ENCODE measurements at regions not wholly inside any gene's neighbourhood (a gene's known extent, or its start where the extent isn't known, plus 50 kb on each side); places are given as distances from the start of the nearest gene placed in this dataset.

DNA sequence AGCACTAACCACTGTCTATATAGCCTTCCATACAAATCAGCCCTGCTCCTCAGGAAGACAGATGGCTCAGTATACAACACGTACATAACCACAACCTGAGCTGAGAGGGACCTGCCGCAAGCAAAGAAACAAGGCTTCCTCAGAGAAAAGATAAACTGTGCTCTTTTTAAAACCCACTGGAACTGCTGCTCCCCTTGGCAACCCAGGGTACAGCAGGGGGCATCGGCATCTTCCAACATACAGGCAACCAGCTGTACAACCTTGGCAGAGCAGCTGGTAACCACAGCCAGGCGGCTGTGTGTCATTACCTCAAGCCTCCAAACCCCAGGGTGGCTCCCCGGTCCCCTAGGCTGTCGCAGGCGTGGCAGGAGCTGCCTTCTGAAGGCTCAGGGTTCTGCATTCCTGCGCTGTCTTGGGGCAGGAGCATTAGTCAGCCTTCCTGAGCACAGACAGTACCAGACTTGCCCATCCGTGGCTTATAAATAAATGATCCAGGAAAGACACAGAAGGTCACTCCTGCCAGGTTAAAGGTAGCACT is 249.5 kb downstream of the ADGRG6 start:
- no peak for DNase-seq (ENCODE audit: low spot score)
- intact Hi-C loops (cut with DNase I) = no loop called here

DNA sequence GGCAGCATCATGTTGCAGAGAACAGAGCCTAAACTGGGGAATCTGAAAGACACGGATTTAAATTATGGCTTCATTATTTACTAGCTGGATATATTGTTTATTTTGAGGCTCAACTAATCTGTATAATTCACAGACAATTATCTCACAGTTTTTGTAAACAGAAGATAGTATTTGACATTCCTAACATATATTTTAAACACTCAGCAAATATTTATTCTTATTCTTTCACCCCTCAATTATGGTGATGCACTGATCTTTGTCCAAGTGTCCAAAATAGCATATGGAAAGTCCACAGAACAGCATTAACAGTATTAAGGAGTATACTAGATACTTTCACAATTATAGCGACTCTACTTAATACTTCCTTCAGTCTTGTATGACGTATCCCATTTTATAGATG is 257.0 kb downstream of the ADGRG6 start:
- intact Hi-C loops (cut with DNase I) = no loop called here
- DNase-seq (ENCODE audit: low spot score) = no peak

DNA sequence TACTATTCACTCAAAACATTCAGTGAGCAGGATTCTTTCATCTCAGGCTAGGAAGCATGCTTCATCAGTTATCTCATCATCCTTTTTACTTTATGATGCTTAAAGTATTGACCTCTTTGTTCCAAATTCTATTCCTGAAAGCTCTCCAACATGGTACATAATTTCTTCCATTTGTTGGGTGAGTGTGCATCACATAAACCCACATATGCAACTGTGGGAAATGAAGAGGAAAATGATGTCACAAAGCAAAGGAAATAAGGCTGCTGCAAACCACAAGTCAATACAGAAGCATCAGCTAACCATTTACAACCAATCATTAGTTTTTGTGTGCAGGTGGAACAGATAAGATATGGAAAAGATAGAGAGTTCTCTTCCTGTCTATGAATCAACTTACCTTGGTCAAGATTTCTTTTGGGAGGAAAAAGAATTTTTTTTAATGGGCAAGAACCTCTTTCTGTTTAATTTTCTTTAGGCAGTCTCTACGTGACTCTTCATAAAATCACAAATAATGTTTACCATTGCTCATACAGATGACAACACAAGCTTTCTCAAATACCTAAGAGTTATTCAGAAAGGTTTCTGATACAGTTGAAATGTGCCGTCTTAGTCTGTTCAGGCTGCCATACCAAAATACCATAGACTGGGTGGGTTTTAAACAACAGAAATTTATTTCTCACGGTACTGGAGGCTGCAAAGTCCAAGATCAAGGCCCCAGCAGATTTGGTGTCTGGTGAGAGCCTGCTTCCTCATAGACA is 259.9 kb downstream of the ADGRG6 start:
- intact Hi-C loops (cut with DNase I) = no loop called here
- DNase-seq (ENCODE audit: low spot score) = no peak

DNA sequence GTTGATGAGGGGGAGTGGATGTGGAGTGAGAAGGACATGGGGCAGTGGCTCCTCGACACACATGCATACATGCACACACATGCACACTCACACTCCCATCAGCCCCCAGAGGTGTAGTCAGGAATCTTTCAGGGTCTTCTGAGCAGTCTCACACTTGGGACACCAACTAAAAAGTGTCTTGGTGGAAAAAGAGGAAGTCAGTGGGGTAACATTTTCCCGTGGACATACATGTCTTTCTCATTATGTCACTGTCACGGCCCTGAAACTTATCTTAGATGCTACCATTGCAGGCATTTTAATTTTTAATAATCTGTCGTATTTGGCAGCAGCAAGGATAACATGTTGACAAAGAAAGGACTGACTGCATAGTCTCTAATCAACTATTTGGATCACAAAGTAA is 261.1 kb downstream of the ADGRG6 start:
- intact Hi-C loops (cut with DNase I) = no loop called here
- DNase-seq (ENCODE audit: low spot score) = no peak

DNA sequence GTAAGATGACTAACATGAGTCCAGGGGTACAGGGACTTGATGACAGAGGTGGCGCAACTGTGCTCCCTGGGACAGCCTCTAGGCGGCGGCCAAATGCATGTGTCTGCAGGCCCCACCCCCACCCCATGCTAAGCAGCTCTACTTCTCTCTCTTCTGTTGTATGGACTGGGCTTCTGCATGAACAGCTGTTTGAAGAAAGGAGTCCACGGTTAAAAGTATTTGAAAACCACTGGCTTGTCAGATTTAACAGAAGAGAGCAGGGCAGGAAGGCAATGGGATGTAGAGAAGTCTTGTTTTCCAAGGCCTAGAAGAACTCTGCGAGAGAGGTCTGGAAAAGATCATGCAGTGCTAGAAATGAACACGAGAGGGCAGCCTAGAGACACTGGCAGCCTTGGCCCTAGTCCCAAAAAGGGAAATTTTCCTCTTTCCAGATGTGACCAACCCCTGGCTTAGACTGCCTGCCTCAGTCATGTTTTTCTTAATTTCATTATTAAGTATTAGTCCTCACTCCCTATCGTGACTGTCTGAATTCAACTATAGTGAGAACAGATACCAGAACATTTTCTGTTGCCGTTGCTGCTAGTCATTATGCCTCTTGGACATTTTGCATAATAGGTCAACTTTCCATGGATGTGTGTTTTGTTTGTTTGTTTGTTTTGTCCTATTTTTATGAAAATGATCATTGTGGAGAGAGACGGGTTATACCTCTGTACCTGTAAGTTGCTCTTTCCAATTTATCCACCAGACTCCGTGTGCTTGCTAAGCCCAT is 265.0 kb downstream of the ADGRG6 start:
- intact Hi-C loops (cut with DNase I) = no loop called here
- DNase-seq (ENCODE audit: low spot score) = no peak

DNA sequence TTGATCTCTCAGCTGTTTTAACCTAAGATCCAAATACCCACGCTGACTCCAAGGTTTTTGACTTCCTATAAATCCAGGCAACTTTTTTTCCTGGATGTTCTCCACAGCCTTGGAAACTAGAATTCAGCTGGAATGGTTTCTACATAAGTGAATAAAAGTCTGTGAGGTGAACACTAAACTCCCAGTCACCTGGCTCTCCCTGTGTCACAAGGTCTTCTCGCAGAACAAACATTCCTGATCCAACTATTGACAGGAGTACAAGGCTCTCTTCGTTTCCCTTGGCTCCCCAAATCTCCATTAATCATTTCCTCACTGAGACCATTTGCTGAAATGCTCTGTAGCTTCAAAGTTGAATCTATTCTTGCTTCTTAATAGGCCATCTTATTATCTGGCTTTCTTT is 265.7 kb downstream of the ADGRG6 start:
- DNase-seq (ENCODE audit: low spot score) = no peak
- intact Hi-C loops (cut with DNase I) = no loop called here

DNA sequence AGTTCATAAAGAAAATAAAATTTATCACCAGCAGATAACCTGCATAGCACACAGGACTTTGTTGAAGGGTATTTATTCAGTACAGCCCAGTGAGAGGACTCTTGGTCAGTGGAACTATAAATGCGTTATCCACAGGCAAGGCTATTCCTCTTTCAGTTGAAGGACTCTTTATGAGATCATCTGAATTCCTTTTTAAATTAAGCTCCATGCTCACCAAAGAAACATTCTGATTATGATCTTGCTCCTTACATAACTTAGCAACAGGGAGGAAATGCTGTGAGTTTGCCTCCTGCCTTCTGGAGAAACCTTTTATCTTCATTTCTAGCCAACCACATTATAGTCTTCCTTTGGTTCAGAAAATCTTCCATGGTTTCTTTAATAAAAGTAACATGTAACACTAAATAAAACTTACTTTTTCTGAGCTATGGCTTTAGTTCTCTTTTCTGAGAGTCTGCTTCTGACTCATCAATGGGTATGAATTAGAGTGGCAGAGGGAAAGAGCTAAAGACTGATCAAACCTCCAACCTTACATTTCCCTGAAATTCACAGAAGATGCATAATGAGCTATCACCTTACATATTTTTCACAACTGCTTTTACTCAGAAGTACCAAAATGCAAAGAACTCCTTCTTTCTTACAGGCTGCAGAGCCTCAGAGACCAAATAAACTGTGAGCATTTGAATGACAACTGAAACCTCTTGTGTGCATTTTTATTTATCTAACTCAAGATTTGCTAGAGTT is 267.2 kb downstream of the ADGRG6 start:
- intact Hi-C loops (cut with DNase I) = no loop called here
- DNase-seq (ENCODE audit: low spot score) = no peak

DNA sequence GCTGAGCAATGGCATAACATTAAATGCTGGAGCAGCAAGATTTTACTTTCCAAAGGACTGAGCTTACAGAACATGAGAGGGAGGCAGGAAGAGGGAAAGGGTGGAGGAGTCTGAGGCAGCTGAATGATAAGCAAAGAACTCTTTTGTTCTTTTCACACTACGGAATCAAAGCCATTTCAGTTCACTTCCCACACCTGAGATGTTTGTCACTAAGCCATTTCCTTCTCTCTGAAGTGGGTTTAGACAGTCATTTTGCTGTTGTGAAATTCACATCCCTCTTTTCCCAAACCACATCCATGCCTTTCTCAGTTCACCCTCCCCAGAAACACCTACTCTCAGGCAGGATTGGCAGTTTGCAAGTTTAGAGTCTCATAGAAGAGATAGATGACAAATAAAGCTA is 267.9 kb downstream of the ADGRG6 start:
- intact Hi-C loops (cut with DNase I) = no loop called here

DNA sequence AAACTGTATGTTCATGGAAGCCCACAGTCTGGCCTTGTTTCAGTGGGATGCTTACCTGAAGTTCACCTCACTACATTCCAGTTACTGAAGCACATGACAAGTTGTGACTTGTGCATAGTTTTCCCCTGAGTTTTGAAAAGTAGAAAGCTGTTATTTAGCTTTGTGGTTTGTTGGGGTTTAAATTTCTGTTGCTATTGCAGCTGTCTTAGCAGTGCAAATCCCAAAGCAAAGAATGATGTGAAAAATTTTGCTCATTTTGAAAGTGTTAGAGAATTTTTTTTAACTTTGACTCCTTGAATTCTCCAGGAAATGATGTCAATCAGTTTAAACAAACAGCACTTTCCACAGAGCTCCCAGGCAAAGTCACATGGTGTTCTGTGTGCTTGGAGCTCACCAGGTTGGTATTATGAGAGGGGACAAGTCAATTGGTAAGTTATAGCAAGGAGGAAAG is 268.4 kb downstream of the ADGRG6 start:
- intact Hi-C loops (cut with DNase I) = no loop called here
- DNase-seq (ENCODE audit: low spot score) = no peak

More for the DNA sequence above, 267.9 kb downstream of the ADGRG6 start:
- no peak for DNase-seq (ENCODE audit: low spot score)

DNA sequence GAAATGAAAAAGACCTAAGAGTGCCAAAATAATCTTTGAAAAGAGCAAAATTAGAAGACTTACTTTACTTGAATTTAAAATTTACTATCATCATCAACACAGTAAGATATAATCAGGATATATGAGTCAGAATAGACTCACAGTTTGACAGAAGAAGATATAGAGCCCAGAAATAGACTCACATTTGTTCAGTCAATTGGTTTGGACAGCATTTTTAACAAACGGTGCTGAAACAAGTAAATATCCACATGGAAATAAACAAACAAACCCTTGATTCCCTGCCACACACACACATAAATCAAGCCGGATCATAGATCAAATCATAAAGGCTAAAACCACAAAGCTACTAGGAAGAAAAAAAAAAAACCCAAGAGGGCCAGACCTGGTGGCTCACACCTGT is 291.1 kb downstream of the ADGRG6 start:
- no peak for DNase-seq (ENCODE audit: low spot score)
- intact Hi-C loops (cut with DNase I) = no loop called here

DNA sequence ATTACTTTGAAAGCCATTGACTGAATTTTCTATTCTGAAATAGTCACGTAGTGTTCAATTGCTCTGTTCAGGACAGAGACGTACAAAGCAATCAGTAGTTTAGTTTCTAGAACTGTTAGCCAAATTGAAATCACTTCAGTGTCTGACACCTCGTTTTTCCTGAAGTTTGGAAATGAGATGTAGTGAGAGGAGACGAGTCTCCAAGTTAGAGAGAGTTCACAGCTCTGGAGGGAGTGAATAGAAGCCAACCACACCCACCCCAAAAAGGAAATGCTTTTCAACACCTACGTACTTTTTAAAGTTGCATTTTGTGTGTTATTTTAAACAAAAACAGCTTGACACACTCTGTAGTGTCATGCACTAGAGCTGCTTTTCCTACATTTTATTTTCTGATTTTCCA is 296.0 kb downstream of the ADGRG6 start:
- no peak for DNase-seq (ENCODE audit: low spot score)
- intact Hi-C loops (cut with DNase I) = no loop called here

DNA sequence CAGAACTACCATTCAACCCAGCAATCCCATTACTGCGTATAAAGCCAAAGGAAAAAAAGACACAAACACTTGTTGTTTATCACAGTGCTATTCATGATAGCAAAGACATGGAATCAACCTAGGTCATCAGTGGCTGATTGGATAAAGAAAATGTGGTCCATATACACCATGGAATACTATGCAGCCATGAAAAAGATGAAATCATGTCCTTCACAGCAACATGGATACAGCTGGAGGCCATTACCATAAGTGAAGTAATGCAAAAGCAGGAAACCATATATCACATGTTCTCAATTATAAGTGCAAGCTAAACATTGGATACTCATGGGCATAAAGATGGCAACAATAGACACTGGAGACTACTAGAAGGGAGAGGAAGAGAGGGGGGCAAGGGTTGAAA is 299.6 kb downstream of the ADGRG6 start:
- intact Hi-C loops (cut with DNase I) = no loop called here
- no peak for DNase-seq (ENCODE audit: low spot score)

DNA sequence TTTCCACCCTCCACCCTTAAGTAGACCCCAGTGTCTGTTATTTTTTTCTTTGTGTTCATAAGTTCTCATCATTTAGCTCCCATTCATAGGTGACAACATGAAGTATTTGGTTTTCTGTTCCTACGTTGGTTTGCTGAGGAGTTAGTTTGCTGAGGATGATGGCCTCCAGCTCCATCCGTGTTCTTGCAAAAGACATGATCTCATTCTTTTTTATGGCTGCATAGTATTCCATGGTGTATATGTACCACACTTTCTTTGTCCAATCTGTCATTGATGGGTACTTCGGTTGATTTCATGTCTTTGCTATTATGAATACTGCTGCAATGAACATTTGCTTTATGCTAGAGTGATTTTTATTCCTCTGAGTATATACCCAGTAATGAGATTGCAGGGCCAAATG is 301.2 kb downstream of the ADGRG6 start:
- DNase-seq (ENCODE audit: low spot score) = no peak
- intact Hi-C loops (cut with DNase I) = no loop called here

DNA sequence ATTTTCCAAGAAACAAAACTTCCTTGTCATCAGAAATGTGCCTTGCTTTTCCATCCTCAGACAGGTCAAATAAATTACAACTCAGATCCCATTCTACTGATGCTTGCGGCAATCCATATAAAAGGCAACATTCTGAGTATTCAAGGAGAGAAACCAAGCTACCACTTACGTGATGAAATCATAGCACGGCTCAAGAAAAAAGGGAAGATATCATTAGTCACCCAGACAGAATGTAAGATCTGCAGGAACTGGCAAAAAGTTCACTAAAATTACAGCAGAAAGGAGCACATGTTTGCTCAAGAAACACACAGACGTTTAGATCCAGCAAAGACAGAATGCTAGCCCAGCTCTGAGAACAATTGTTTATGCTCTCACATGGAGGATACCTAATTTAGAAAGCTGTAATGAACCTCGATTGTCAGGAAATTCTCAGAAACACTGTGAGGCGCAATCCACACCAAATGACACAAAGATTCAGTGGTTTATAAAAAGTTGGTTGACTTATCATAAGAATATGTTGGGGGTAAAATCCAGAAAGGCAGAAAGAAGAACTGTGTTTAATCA is 304.2 kb downstream of the ADGRG6 start:
- no peak for DNase-seq (ENCODE audit: low spot score)
- intact Hi-C loops (cut with DNase I) = no loop called here

DNA sequence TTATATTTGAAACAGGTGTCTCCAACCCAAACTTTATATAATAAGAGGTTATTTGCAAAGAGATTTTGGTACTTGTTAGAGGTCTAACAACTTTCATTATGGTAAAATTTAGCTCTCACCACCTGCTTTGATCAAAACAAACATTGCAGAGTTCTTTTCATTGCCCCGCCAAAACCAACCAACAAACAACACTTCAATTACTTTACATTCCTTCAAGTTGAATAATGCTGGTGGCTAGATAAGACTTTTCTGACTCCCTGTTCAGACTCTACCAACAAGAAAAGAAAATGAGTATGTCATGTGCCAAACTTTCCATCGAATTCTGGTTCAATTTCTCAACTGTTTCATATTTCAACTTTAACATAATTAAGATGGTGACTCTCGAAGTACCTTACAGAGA is 311.1 kb downstream of the ADGRG6 start:
- no peak for DNase-seq (ENCODE audit: low spot score)
- intact Hi-C loops (cut with DNase I) = no loop called here

DNA sequence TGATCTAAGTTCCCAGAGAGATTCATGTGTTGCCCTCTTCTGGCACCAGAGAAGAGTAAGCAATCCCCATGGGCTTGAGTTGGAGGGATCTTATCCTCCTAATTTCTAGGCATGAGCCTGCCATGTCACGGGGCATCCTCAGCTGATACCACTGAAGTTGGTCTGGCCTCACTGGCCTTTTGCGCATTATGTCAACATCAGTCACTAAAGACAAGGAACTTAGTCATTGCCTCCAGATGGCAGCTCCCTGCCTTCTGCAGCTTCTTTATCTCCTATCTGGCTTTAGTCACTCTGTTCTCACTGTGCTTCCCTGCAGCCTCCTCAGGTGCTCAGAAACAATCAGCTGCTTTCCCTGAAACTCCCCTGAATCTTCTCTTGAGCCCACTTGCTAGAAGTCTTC is 312.2 kb downstream of the ADGRG6 start:
- intact Hi-C loops (cut with DNase I) = no loop called here
- no peak for DNase-seq (ENCODE audit: low spot score)

DNA sequence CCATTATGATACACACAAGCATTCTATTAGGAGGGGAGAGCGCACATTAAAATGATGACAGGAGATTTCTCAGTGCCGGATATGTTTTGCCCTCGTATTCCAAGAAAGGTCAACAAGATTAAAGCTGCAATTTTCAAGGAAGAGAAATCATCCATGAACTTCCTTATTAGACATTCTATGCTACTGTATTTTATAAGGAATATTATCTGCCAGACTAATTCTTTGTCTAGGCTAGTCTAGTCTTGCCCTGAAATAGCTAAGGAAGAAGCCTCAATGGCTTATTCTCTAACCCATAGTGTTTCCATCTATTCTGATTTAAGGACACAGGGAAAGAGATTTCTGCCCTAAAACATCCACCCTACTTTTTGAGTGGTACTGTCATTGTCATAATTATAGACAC is 315.4 kb downstream of the ADGRG6 start:
- intact Hi-C loops (cut with DNase I) = no loop called here

DNA sequence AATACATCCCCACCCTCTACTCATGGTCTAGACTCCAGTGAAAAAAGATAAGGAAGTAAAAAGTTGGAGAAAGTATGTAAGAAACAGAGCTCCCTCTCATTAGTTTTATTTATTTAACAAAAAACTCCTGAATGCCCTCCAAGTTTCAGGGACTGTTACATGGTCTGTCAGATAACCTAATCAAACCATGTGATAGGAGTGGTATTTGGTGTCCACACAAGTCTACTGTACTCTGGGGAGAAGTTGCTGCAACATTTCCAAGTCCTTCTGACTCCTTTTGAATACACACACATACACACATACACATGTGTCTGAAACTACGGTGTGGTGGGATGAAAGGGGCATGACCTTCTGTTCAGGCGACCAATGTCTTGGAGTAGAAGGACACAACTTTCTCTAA is 320.0 kb downstream of the ADGRG6 start:
- intact Hi-C loops (cut with DNase I) = no loop called here
- DNase-seq (ENCODE audit: low spot score) = no peak

More for the DNA sequence above, 315.4 kb downstream of the ADGRG6 start:
- no peak for DNase-seq (ENCODE audit: low spot score)

DNA sequence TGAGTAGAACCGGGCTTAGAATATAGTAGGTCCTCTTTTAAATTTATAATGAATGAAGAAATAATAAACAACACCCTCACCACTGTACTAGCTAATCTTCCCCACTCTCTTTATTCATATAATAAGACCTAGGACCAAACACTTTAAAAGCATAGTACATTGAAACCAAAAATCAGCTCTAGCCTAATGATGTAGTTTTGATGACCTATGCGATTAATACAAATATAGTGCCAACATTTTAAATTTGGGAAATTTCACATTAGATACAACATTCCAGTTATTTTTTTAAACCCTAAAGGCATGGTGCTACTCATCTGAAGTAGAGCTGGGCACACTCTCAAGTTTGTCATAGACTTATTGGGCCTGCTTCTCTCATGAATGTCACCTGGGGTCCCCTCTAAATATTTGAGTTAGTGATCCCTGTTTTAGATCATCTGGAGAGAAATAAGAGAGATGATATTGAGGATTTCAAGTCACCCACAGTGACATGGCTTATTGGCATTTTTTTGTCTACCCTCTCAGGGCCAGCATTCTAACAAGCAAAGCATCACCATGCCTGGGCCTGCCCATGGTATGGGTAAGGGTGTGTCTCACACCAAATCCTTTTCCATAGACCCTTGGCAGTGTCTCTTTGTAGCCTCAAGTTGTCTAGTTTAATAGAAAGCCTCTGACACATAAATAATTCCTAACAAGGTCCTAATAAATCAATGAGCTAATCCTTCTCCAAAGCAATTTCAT is 319.8 kb downstream of the HIVEP2 start:
- intact Hi-C loops (cut with DNase I) = no loop called here
- no peak for DNase-seq (ENCODE audit: low spot score)

Data from posterior vena cava (tissue), 2 donors.